OCI-LY7 (cell line): ENCODE measurements at regions not wholly inside any gene's neighbourhood (a gene's known extent, or its start where the extent isn't known, plus 50 kb on each side); places are given as distances from the start of the nearest gene placed in this dataset.

Source experiments
- CTCF ChIP-seq: fragments of 200-600 bp; sonication (generic); conservative IDR thresholded peaks from 2 replicates; pipeline ENCODE4 v1.5.1; 2014; ENCODE audit warnings: mild to moderate bottlenecking, antibody characterized with exemption, low read length, moderate library complexity, mixed read lengths
- EZH2phosphoT487 ChIP-seq: fragments of 200-600 bp; sonication (generic); IDR thresholded peaks from 2 replicates; pipeline ENCODE4 v1.6.1; 2018; ENCODE audit warnings: low read depth, borderline replicate concordance, mild to moderate bottlenecking, mixed run types, antibody characterized with exemption, low read length, moderate library complexity, mixed read lengths

DNA sequence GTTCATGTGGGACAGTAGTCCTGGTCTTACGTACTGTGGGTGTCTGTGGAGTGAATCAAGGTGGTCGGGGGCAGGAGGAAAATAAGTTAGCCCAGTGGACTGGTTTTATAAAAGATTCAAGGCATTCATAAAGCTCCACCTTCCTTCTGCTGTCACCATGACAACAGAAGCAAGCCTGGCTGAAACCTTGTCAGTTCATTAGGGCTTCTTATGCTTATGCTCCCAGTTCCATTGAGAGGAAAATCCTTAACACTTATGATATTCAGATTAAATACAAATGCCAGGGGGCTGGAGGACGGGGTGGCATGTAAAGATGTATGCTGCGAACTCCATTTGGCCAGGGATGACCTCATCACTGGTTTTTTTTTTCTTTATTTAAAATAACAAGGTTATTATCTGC, 283.1 kb upstream of the ATP10A start:
- TF ChIP-seq CTCF (no peak), EZH2phosphoT487 (no peak)
